ENCODE measurements at regions not wholly inside any gene's neighbourhood (a gene's known extent, or its start where the extent isn't known, plus 50 kb on each side); places are given as distances from the start of the nearest gene placed in this dataset.

- no peak for TF ChIP-seq CTCF (IDR thresholded peaks at IDR 0.05)
- TF ChIP-seq EP300 (IDR thresholded peaks at IDR 0.05): no peak
Observed at GRCh38 chr6:167533851-167534250, 209.0 kb downstream of the TTLL2 start.
